ENCODE measurements at regions not wholly inside any gene's neighbourhood (a gene's known extent, or its start where the extent isn't known, plus 50 kb on each side); places are given as distances from the start of the nearest gene placed in this dataset.

GRCh38 chr4:105092768-105093167, 53.9 kb upstream of the TET2 start:
- Histone ChIP-seq H3K36me3 (no peaks in the 10 kb centered on the region), H3K4me3 (no peak overlapping the region), H3K9me3 (no peaks in the 10 kb centered on the region), H3K4me1 (peaks cover 0 to 2% of the 10 kb centered on the region in 2 donors), H3K27me3 (no peaks in the 10 kb centered on the region), H3K27ac (no peak overlapping the region)
- no peak for TF ChIP-seq CTCF (IDR thresholded peaks at IDR 0.05)
- no peak for DNase-seq (ENCODE audit: low spot score in 2 of 2)
- intact Hi-C loops (cut with DNase I) = no loop called here

- no peak overlapping the region for H3K27ac ChIP-seq
- no peaks in the 10 kb centered on the region for H3K36me3 ChIP-seq
- no peaks in the 10 kb centered on the region for H3K9me3 ChIP-seq
- no peak overlapping the region for H3K4me3 ChIP-seq
- no peaks in the 10 kb centered on the region for H3K27me3 ChIP-seq
- no peaks in the 10 kb centered on the region for H3K4me1 ChIP-seq
- DNase-seq (ENCODE audit: low spot score in 2 of 2) = no peak
- TF ChIP-seq CTCF (IDR thresholded peaks at IDR 0.05) = no peak
- intact Hi-C loops (cut with DNase I) = no loop called here
These were observed 52.7 kb upstream of the TET2 start for GRCh38 chr4:105093975-105094374.
